IMR-90 (cell line): ENCODE measurements at regions not wholly inside any gene's neighbourhood (a gene's known extent, or its start where the extent isn't known, plus 50 kb on each side); places are given as distances from the start of the nearest gene placed in this dataset.

ENCODE experiments used
- ATAC-seq: fragments of 200-7000 bp; cut with Tn5 transposase; 2 replicates; pipeline ENCODE4 v1.9.1; 2020; ENCODE audit warnings: low read depth, mild to moderate bottlenecking, moderate library complexity
- BruUV-seq: library from RNA; stranded (reverse); fragments of 400-500 nt; replicated peaks from 2 replicates; lab custom pipeline; 2021; lab: Mats Ljungman, UMichigan
- CTCF ChIA-PET: fragments of 300-600 bp; formaldehyde crosslinking; extraction: SDS; loops from one replicate; lab custom pipeline; 2021; ENCODE audit warnings: antibody characterized with exemption; lab: Yijun Ruan, JAX
- POLR2A ChIA-PET: fragments of 300-600 bp; sonication (Branson Sonifier 250); formaldehyde crosslinking; loops from one replicate; lab custom pipeline; 2022; ENCODE audit warnings: antibody characterized with exemption; ENCODE audit not compliant: unreplicated experiment; lab: Charles Lee
- DNase-seq: peaks from one replicate; pipeline ENCODE4 v3.0.0; 2013
- H2AFZ ChIP-seq: replicated peaks from 2 replicates; pipeline ENCODE3; 2013; ENCODE audit warnings: low read length, mild to moderate bottlenecking; ENCODE audit not compliant: poor library complexity
- H2AK5ac ChIP-seq: 2 replicates; pipeline ENCODE4 v1.6.1; 2013; ENCODE audit warnings: low read depth, low read length, inconsistent platforms
- H2AK9ac ChIP-seq: replicated peaks from 2 replicates; pipeline ENCODE3; 2013; ENCODE audit warnings: mild to moderate bottlenecking, low read depth, low read length, moderate library complexity; ENCODE audit not compliant: poor library complexity
- H2BK120ac ChIP-seq: 2 replicates; pipeline ENCODE4 v1.6.1; 2013; ENCODE audit warnings: low read depth, low read length, inconsistent platforms
- H2BK15ac ChIP-seq: 3 replicates; pipeline ENCODE4 v1.6.1; 2013; ENCODE audit warnings: low read depth, low read length, inconsistent platforms
- H2BK20ac ChIP-seq: 2 replicates; pipeline ENCODE4 v1.6.1; 2013; ENCODE audit warnings: low read depth, mild to moderate bottlenecking, inconsistent platforms, low read length, moderate library complexity
- H2BK5ac ChIP-seq: 2 replicates; pipeline ENCODE4 v1.6.1; 2013; ENCODE audit warnings: mild to moderate bottlenecking, low read depth, low read length, inconsistent platforms; ENCODE audit not compliant: poor library complexity, severe bottlenecking
- H3K14ac ChIP-seq: replicated peaks from 2 replicates; pipeline ENCODE4 v1.6.1; 2013; ENCODE audit warnings: low read depth, low read length, inconsistent platforms
- H3K18ac ChIP-seq: 2 replicates; pipeline ENCODE4 v1.6.1; 2013; ENCODE audit warnings: low read depth, low read length, control low read depth
- H3K23ac ChIP-seq: 2 replicates; pipeline ENCODE4 v1.6.1; 2013; ENCODE audit warnings: low read depth, low read length, inconsistent platforms
- H3K27ac ChIP-seq: 2 replicates; pipeline ENCODE4 v1.5.1; 2013; ENCODE audit warnings: mild to moderate bottlenecking, control low read depth, low read length; ENCODE audit not compliant: insufficient read depth
- H3K27me3 ChIP-seq: 2 replicates; pipeline ENCODE4 v1.6.1; 2013; ENCODE audit warnings: low read length; ENCODE audit not compliant: control insufficient read depth, insufficient read depth
- H3K36me3 ChIP-seq: 2 replicates; pipeline ENCODE4 v1.6.1; 2013; ENCODE audit warnings: low read length, mixed read lengths; ENCODE audit not compliant: control insufficient read depth, insufficient read depth
- H3K4ac ChIP-seq: 2 replicates; pipeline ENCODE4 v1.6.1; 2013; ENCODE audit warnings: low read depth, low read length, inconsistent platforms
- H3K4me1 ChIP-seq: 2 replicates; pipeline ENCODE4 v1.6.1; 2013; ENCODE audit warnings: low read length, mixed read lengths; ENCODE audit not compliant: control insufficient read depth, insufficient read depth
- H3K4me2 ChIP-seq: 2 replicates; pipeline ENCODE4 v1.6.1; 2013; ENCODE audit warnings: low read depth, mild to moderate bottlenecking, control low read depth, low read length, moderate library complexity
- H3K4me3 ChIP-seq: 2 replicates; pipeline ENCODE4 v1.5.1; 2013; ENCODE audit warnings: low read depth, mild to moderate bottlenecking, control low read depth, low read length, moderate library complexity; ENCODE audit not compliant: insufficient read depth
- H3K56ac ChIP-seq: 2 replicates; pipeline ENCODE4 v1.6.1; 2013; ENCODE audit warnings: low read length, inconsistent platforms; ENCODE audit not compliant: insufficient read depth; ENCODE audit errors: extremely low read depth
- H3K79me1 ChIP-seq, 2 experiments: 2 replicates each; pipeline ENCODE4 v1.6.1; 2013; ENCODE audit warnings: low read length in 2 of 2, inconsistent platforms in 1 of 2, low read depth in 1 of 2
- H3K9ac ChIP-seq: 2 replicates; pipeline ENCODE4 v1.6.1; 2013; ENCODE audit warnings: low read depth, low read length, control low read depth
- H3K9me1 ChIP-seq: 2 replicates; pipeline ENCODE4 v1.6.1; 2013; ENCODE audit warnings: low read length, inconsistent platforms; ENCODE audit not compliant: insufficient read depth
- H3K9me3 ChIP-seq: 2 replicates; pipeline ENCODE4 v1.6.1; 2013; ENCODE audit warnings: low read length; ENCODE audit not compliant: control insufficient read depth, insufficient read depth
- H4K20me1 ChIP-seq: 2 replicates; pipeline ENCODE4 v1.6.1; 2013; ENCODE audit warnings: low read length, inconsistent platforms; ENCODE audit not compliant: insufficient read depth
- H4K5ac ChIP-seq: 2 replicates; pipeline ENCODE4 v1.6.1; 2013; ENCODE audit warnings: mild to moderate bottlenecking, low read depth, low read length, control low read depth
- H4K8ac ChIP-seq, 2 experiments: 2 replicates each; pipeline ENCODE4 v1.6.1; 2013; ENCODE audit warnings: low read depth in 2 of 2, low read length in 2 of 2, control low read depth in 1 of 2, inconsistent platforms in 1 of 2
- H4K91ac ChIP-seq: 2 replicates; pipeline ENCODE4 v1.6.1; 2013; ENCODE audit warnings: low read depth, low read length, inconsistent platforms; ENCODE audit not compliant: insufficient read depth
- CEBPB ChIP-seq: IDR thresholded peaks from 2 replicates; pipeline ENCODE4 v1.6.1; 2012; ENCODE audit warnings: low read depth, low read length, improper control_type of control experiment
- ELK1 ChIP-seq: fragments of 150-350 bp; IDR thresholded peaks from 2 replicates; pipeline ENCODE4 v1.6.1; 2016; ENCODE audit warnings: low read depth, mild to moderate bottlenecking, low read length, moderate library complexity, borderline replicate concordance
- POLR2A ChIP-seq: IDR thresholded peaks from 2 replicates; pipeline ENCODE4 v1.6.1; 2012; ENCODE audit warnings: mild to moderate bottlenecking, low read depth, low read length
- RAD21 ChIP-seq: IDR thresholded peaks from 2 replicates; pipeline ENCODE4 v1.6.1; 2012; ENCODE audit warnings: low read length, improper control_type of control experiment
- RFX5 ChIP-seq: IDR thresholded peaks from 2 replicates; pipeline ENCODE4 v1.8.0; 2012; ENCODE audit warnings: low read depth, mild to moderate bottlenecking, low read length, moderate library complexity
- WGBS, 2 experiments: methylation state at CpG; one replicate each; pipeline versions ENCODE4 v1.1.5 to v1.1.7; 2013; ENCODE audit warnings: missing lambda C conversion rate in 2 of 2; ENCODE audit not compliant: insufficient read length in 1 of 2; ENCODE audit errors: extremely low coverage in 2 of 2; 5-methylcytosine and 5-hydroxymethylcytosine counted together
- dilution Hi-C: fragments of 300-500 bp; cut with HindIII; formaldehyde crosslinking; loops from one replicate; pipeline ENCODE4 v1.14.3; 2018; ENCODE audit warnings: low sequenced_read_pairs; ENCODE audit not compliant: unreplicated experiment
- in situ Hi-C: fragments of 300-500 bp; cut with MboI; formaldehyde crosslinking; loops from 3 replicates; pipeline ENCODE4 v1.14.3; 2019; ENCODE audit warnings: low sequenced_read_pairs, inconsistent platforms, mixed read lengths
- intact Hi-C: fragments of 100-400 bp; cut with micrococcal nuclease; formaldehyde crosslinking; loops from 2 replicates; pipeline ENCODE4 v1.10.0; 2022
- TF ChIP-seq, protein P1 (sequence below): conservative IDR thresholded peaks from 2 replicates; pipeline ENCODE4 v1.5.1; 2012; ENCODE audit warnings: mild to moderate bottlenecking, low read depth, low read length, improper control_type of control experiment

DNA sequence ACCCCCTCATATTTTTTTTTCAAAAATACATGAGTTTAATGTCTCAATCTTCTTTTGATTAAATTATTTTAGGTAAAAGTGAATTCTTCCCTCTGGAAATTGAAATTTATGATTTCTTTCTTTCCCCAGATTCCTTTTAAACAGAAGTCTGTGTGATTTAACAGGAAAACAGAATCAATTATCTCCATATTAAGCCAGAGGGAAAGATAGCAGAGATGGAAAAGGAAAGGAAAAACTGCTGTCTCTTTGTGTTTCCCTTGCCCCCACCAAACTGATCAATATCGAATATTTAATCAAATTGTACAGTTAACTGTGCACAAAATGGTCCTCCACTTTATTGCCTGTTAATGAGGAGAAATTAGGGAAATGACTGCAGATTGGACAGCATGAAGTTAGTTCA, 203.5 kb upstream of the NECTIN3 start:
- Histone ChIP-seq H4K91ac (no peak overlapping the region), H3K4me3 (no peak overlapping the region), H3K4me2 (no peak overlapping the region), H3K14ac (no peak overlapping the region), H3K18ac (no peak overlapping the region), H3K9me3 (no peaks in the 10 kb centered on the region), H2AFZ (no peak overlapping the region), H4K20me1 (no peaks in the 10 kb centered on the region), H3K9me1 (no peaks in the 10 kb centered on the region), H2BK5ac (no peak overlapping the region), H3K79me1 (no peaks in the 10 kb centered on the region), H3K27me3 (no peaks in the 10 kb centered on the region), H2AK9ac (no peak overlapping the region), H3K9ac (no peak overlapping the region), H4K5ac (no peak overlapping the region), H3K56ac (no peak overlapping the region), H2BK120ac (no peak overlapping the region), H3K4me1 (no peaks in the 10 kb centered on the region), H3K4ac (no peak overlapping the region), H3K36me3 (no peaks in the 10 kb centered on the region), H3K23ac (no peak overlapping the region), H2AK5ac (no peak overlapping the region), H2BK20ac (no peak overlapping the region), H3K27ac (no peak overlapping the region), H4K8ac (no peak overlapping the region), H2BK15ac (no peak overlapping the region)
- in situ Hi-C loops, result no loop called here
- ChIA-PET POLR2A (no interaction called here), CTCF (interaction anchor here (0.6 kb wide), 1 partner anchor 192 kb away, joined by 4 read pairs; no protein-coding TSS in a partner anchor)
- WGBS, 2 experiments, result no CpG with 5 or more reads among the region's 1 CpG
- dilution Hi-C loops, result no loop called here
- intact Hi-C loops, result no loop called here
- DNase-seq (no peak), ATAC-seq (no peak)
- BruUV-seq, result no TSS peak
- TF ChIP-seq, protein P1, sequence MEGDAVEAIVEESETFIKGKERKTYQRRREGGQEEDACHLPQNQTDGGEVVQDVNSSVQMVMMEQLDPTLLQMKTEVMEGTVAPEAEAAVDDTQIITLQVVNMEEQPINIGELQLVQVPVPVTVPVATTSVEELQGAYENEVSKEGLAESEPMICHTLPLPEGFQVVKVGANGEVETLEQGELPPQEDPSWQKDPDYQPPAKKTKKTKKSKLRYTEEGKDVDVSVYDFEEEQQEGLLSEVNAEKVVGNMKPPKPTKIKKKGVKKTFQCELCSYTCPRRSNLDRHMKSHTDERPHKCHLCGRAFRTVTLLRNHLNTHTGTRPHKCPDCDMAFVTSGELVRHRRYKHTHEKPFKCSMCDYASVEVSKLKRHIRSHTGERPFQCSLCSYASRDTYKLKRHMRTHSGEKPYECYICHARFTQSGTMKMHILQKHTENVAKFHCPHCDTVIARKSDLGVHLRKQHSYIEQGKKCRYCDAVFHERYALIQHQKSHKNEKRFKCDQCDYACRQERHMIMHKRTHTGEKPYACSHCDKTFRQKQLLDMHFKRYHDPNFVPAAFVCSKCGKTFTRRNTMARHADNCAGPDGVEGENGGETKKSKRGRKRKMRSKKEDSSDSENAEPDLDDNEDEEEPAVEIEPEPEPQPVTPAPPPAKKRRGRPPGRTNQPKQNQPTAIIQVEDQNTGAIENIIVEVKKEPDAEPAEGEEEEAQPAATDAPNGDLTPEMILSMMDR, result no peak
- TF ChIP-seq RAD21 (no peak), RFX5 (no peak), CEBPB (no peak), POLR2A (no peak), ELK1 (no peak)
